ENCODE measurements at regions not wholly inside any gene's neighbourhood (a gene's known extent, or its start where the extent isn't known, plus 50 kb on each side); places are given as distances from the start of the nearest gene placed in this dataset.
"Not testable (repeated sequence)": the region's sequence is repeated elsewhere in the genome, so short reads cannot be mapped to it uniquely, and the experiment has no call there.

DNA sequence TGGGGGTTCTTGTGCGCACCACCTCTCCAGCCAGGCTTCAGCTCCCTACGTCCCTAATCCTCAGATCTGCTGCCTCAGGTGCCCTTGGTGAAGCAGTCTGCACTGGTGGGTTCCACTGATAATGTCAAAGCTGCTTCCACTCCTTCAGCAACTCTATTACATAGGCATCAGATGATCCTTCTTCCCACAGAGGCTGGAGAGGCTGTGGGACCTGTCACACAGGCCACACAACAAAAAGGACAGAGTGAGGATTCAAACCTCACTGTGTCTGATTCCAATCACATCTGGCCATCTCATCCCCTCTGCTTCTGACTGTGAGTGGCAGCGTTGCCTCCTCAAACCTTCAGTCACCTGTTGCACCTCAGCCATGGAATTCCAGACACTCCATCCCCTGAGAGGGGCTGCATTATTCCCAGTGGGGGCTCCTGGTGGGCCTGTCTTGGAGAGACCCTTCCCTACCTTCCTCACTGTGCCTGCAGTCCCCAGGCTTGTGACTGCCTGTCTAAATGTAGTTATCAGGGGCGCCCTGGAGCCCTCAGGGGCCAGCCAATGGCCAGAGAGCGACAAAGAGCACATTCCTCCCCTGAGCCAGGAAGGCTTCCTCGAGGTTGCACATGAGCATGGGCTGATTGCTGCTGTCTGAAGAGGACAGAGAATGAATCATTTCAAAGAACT is 211.4 kb upstream of the ECI2 start:
- Mint-ChIP-seq H3K9me3 (no peaks in the 10 kb centered on the region), H3K27me3 (peaks cover 5% of the 10 kb centered on the region), H3K27ac (no peak overlapping the region), H3K36me3 (no peaks in the 10 kb centered on the region), H3K4me1 (no peaks in the 10 kb centered on the region), H3K4me3 (no peak overlapping the region)
- no peak for DNase-seq

GRCh38 chr6:4345543-4345942 is 210.2 kb upstream of the ECI2 start:
- Mint-ChIP-seq H3K9me3 (no peaks in the 10 kb centered on the region), H3K27ac (no peak overlapping the region), H3K27me3 (peaks cover 6% of the 10 kb centered on the region), H3K4me1 (no peaks in the 10 kb centered on the region), H3K36me3 (no peaks in the 10 kb centered on the region), H3K4me3 (no peak overlapping the region)
- DNase-seq = no peak

- DNase-seq = no peak
- no peak overlapping the region for H3K4me3 Mint-ChIP-seq
- H3K36me3 Mint-ChIP-seq = no peaks in the 10 kb centered on the region
- no peaks in the 10 kb centered on the region for H3K4me1 Mint-ChIP-seq
- peaks cover 13% of the 10 kb centered on the region for H3K27me3 Mint-ChIP-seq
- H3K27ac Mint-ChIP-seq = no peak overlapping the region
- H3K9me3 Mint-ChIP-seq = no peaks in the 10 kb centered on the region
Measured at GRCh38 chr6:4344317-4344899, 209.0 kb upstream of the ECI2 start.

GRCh38 chr6:4342407-4343137 is 207.2 kb upstream of the ECI2 start:
- DNase-seq = no peak
- Mint-ChIP-seq H3K9me3 (no peaks in the 10 kb centered on the region), H3K36me3 (no peaks in the 10 kb centered on the region), H3K4me1 (no peaks in the 10 kb centered on the region), H3K27me3 (peaks cover 17% of the 10 kb centered on the region), H3K27ac (no peak overlapping the region), H3K4me3 (no peak overlapping the region)

DNA sequence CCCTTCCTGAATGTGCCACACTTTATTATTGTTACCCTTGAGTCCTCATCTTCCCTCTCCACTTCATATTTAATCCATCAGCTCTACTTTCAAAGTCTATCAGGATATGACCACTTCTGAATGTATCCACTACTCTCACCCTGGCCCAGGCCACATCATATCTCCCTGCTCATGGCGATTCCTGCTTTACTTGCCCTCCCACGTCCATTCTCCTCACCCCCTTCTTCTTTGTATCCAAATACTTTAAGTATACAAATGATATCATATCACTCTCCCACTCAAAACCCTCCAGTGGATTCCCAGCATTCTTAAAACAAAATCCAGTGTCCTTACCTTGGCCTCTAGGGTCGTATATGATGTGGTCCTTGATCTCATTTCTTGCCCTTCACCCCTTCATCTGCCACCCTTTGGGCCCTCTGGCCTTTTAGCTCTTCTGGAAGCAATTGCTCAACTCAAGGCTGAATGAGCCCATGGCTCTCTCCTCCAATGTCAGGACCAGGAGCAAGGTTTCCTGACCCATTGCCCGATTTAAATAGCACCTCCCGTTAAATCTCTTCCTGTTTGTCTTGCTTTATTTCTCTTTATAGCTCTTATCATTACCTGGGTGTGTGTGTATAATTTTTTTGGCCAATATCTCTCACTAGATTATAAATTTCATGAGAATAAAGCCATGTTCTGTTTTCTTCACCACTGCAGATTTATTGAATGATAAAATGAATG is 205.9 kb upstream of the ECI2 start:
- no peaks in the 10 kb centered on the region for H3K36me3 Mint-ChIP-seq
- H3K27ac Mint-ChIP-seq = no peak overlapping the region
- H3K9me3 Mint-ChIP-seq = no peaks in the 10 kb centered on the region
- H3K27me3 Mint-ChIP-seq = peaks cover 17% of the 10 kb centered on the region
- H3K4me1 Mint-ChIP-seq = no peaks in the 10 kb centered on the region
- DNase-seq = no peak
- H3K4me3 Mint-ChIP-seq = no peak overlapping the region

DNA sequence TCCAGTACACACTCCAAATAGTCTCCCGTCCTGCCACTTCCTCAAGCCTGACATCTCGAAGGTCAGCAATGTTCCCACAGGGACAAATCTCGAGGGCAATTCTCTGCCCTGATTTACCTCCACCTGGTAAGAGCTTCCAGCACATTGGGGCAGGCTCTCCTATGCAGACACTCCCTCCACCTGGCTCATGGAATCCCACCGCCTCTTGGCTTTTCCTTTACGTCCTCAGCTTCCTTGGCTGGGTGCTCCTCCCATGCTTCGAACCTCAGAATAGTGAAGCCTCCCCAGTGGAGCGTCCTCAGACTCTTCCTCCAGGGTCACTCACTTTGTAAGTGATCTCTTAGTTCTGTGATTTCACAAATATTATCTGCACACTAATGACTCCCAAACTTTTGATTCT is 205.2 kb upstream of the ECI2 start:
- no peak overlapping the region for H3K4me3 Mint-ChIP-seq
- H3K4me1 Mint-ChIP-seq = no peaks in the 10 kb centered on the region
- no peak for DNase-seq
- H3K36me3 Mint-ChIP-seq = no peaks in the 10 kb centered on the region
- no peaks in the 10 kb centered on the region for H3K9me3 Mint-ChIP-seq
- no peak overlapping the region for H3K27ac Mint-ChIP-seq
- peaks cover 17% of the 10 kb centered on the region for H3K27me3 Mint-ChIP-seq

GRCh38 chr6:4338884-4339283 is 203.5 kb upstream of the ECI2 start:
- Mint-ChIP-seq H3K27me3 (peaks cover 20% of the 10 kb centered on the region), H3K4me3 (no peak overlapping the region), H3K36me3 (no peaks in the 10 kb centered on the region), H3K4me1 (no peaks in the 10 kb centered on the region), H3K9me3 (no peaks in the 10 kb centered on the region), H3K27ac (no peak overlapping the region)
- DNase-seq = no peak

GRCh38 chr6:4336778-4337442 is 201.5 kb upstream of the ECI2 start:
- no peak for DNase-seq

DNA sequence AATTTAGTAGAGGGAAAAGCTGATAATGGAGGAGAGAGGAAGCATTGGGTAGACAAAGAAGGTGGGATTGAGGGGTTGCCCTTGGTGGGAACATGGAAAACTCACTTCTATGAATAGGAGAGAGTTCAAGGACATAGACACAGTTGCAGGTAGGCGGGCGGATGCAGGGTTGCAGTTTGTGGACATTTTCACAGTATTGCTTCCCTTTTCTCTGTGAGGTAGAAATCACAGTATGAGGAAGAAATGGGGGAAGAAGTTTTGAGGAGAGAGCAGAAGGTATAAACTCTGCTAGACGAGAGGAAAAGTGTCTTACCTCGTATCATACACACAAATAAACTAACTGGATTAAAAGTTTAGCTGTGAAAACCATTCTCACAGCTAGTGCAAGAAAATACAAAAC is 200.7 kb upstream of the ECI2 start:
- Mint-ChIP-seq H3K27me3 (peaks cover 17% of the 10 kb centered on the region), H3K4me1 (no peaks in the 10 kb centered on the region), H3K27ac (no peak overlapping the region), H3K9me3 (no peaks in the 10 kb centered on the region), H3K36me3 (no peaks in the 10 kb centered on the region), H3K4me3 (no peak overlapping the region)
- no peak for DNase-seq

More at GRCh38 chr6:4336778-4337442, 201.5 kb upstream of the ECI2 start:
- Mint-ChIP-seq H3K27ac (no peak overlapping the region), H3K4me1 (no peaks in the 10 kb centered on the region), H3K9me3 (no peaks in the 10 kb centered on the region), H3K27me3 (peaks cover 20% of the 10 kb centered on the region), H3K36me3 (no peaks in the 10 kb centered on the region), H3K4me3 (no peak overlapping the region)

DNA sequence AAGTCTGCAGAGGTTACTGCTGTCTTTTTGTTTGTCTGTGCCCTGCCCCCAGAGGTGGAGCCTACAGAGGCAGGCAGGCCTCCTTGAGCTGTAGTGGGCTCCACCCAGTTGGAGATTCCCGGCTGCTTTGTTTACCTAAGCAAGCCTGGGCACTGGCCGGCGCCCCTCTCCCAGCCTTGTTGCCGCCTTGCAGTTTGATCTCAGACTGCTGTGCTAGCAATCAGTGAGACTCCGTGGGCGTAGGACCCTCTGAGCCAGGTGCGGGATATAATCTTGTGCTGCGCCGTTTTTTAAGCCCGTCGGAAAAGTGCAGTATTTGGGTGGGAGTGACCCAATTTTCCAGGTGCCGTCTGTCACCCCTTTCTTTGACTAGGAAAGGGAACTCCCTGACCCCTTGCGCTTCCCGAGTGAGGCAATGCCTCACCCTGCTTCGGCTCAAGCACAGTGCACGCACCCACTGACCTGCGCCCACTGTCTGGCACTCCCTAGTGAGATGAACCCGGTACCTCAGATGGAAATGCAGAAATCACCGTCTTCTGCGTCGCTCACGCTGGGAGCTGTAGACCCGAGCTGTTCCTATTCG is 198.9 kb upstream of the ECI2 start:
- H3K4me1 Mint-ChIP-seq, H3K27ac Mint-ChIP-seq, H3K9me3 Mint-ChIP-seq, H3K27me3 Mint-ChIP-seq, DNase-seq, H3K4me3 Mint-ChIP-seq, H3K36me3 Mint-ChIP-seq: not testable (repeated sequence)

- Mint-ChIP-seq H3K9me3 (no peaks in the 10 kb centered on the region), H3K27ac (no peak overlapping the region), H3K36me3 (no peaks in the 10 kb centered on the region), H3K27me3 (peaks cover 15% of the 10 kb centered on the region), H3K4me1 (no peaks in the 10 kb centered on the region), H3K4me3 (no peak overlapping the region)
- DNase-seq = no peak
Measured at GRCh38 chr6:4327841-4328240, 192.5 kb upstream of the ECI2 start.

DNA sequence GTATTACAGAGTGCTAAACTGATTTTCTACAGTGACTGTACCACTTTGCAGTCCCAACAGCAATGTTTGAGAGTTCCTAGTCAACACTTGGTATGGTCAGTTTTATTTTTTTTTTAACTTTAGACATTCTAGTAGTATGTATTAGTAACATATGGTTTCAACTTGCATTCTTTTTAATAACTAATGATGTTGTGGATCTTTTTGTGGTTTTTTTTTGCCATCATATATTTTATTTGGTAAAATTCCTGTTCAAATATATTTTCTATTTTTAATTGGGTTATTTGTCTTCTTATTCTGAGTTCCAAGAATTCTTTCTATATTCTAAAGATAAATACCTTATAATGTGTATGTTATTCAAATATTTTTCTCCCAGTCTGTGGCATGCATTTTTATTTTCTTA is 189.4 kb upstream of the ECI2 start:
- no peaks in the 10 kb centered on the region for H3K36me3 Mint-ChIP-seq
- peaks cover 24% of the 10 kb centered on the region for H3K27me3 Mint-ChIP-seq
- H3K27ac Mint-ChIP-seq = no peak overlapping the region
- H3K9me3 Mint-ChIP-seq = no peaks in the 10 kb centered on the region
- no peak for DNase-seq
- no peaks in the 10 kb centered on the region for H3K4me1 Mint-ChIP-seq
- no peak overlapping the region for H3K4me3 Mint-ChIP-seq

- H3K36me3 Mint-ChIP-seq = no peaks in the 10 kb centered on the region
- H3K27me3 Mint-ChIP-seq = peaks cover 28% of the 10 kb centered on the region
- no peak overlapping the region for H3K4me3 Mint-ChIP-seq
- no peaks in the 10 kb centered on the region for H3K9me3 Mint-ChIP-seq
- no peaks in the 10 kb centered on the region for H3K4me1 Mint-ChIP-seq
- no peak for DNase-seq
- no peak overlapping the region for H3K27ac Mint-ChIP-seq
Measured at GRCh38 chr6:4323322-4323721, 187.9 kb upstream of the ECI2 start.

DNA sequence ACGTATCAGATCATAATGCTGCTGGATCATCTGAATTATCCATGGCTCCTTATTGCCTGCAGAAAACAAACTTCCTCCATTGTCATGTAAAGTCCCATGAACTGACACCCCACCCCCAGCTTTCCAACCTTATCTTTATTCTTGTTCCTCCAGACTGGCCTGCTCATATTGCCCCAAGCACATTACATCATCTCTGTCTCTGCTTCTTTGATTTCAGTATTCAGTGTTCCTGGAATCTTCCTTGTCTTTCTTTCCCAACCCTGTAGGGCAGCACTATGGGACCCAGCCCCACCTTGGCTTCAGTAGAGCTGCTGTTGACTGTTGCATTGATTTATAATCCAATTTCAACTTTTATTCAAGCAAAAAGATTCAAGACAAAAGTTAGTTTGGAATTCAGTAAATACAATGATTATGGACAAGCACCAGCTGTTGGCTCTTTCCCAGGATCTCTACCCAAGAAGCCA is 187.5 kb upstream of the ECI2 start:
- Mint-ChIP-seq H3K9me3 (no peaks in the 10 kb centered on the region), H3K4me1 (no peaks in the 10 kb centered on the region), H3K36me3 (no peaks in the 10 kb centered on the region), H3K4me3 (no peak overlapping the region), H3K27me3 (peaks cover 33% of the 10 kb centered on the region), H3K27ac (no peak overlapping the region)
- no peak for DNase-seq
